ENCODE measurements at regions not wholly inside any gene's neighbourhood (a gene's known extent, or its start where the extent isn't known, plus 50 kb on each side); places are given as distances from the start of the nearest gene placed in this dataset.

DNA sequence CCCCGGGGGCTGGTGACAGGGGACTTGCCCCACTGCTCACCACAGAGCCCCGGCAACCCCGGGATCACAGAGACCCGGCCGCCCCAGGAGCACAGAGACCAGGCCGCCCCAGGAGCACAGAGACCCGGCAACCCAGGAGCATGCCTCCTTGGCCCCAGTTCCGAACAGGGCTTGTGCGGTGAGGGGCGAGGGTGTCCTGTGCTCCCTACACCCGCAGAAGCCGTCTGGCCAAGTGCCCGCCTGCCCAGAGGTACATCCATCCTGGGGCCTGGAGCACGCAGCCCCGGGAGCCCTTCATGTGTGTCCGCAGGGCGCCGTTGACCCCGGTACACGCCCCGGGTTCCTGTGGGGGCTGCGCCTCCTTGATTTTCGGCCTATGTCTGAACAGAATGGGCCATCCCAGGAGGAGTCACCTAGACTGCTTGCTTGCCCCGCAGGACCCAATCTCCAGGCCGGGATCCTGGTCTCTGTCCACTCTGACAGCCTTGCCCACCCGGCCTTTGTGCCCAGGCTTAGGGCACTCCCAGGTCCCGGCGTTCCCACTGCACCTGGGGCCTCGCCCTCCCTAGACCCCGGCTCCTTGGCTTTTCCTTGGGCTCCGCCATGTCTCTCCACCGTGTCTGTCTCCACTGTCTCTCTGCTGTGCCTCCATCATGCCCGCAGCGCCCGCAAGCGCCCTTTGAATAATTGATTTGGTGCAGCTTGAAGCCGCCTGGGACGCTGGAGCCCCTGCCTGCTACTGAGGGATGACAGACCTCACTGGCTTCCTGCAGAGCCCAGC, 219.8 kb downstream of the ERMARD start:
- H3K27ac ChIP-seq = no peak overlapping the region
- TF ChIP-seq ZFX (IDR thresholded peaks at IDR 0.05) = no peak

DNA sequence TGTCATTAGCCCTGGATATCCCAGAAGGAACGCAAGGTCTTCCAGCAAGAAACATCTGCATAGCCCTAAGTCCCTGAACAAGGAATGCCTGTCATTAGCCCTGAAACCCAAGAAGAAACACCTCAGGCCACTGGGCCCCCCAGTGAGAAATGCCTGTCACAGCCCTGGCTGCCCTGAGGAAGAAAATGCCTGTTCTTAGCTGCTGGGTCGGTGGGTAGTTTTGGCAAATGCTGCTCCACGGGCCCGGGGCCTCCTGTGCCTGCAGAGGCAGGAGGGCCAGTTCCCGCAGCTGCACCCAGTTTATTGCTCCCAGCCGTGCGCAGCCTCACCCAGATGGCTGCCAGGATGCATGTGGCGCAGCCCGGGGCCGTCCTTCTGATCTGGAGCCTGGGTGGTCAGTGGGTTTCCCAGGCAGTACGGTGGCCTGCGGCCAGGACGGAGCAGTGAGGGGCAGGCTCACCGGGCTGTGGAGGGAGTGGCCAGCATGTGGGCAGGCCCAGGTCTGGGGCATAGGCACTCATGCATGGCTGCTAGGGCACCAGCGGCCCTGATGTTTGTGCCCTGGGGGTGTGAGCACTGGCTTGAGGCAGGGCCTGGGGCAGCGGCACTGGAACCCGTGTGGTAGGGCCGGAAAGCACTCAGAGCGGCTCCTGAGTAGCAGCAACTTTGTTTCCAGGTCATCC, 219.0 kb downstream of the ERMARD start:
- no peak overlapping the region for H3K27ac ChIP-seq
- TF ChIP-seq, protein P1, sequence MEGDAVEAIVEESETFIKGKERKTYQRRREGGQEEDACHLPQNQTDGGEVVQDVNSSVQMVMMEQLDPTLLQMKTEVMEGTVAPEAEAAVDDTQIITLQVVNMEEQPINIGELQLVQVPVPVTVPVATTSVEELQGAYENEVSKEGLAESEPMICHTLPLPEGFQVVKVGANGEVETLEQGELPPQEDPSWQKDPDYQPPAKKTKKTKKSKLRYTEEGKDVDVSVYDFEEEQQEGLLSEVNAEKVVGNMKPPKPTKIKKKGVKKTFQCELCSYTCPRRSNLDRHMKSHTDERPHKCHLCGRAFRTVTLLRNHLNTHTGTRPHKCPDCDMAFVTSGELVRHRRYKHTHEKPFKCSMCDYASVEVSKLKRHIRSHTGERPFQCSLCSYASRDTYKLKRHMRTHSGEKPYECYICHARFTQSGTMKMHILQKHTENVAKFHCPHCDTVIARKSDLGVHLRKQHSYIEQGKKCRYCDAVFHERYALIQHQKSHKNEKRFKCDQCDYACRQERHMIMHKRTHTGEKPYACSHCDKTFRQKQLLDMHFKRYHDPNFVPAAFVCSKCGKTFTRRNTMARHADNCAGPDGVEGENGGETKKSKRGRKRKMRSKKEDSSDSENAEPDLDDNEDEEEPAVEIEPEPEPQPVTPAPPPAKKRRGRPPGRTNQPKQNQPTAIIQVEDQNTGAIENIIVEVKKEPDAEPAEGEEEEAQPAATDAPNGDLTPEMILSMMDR (conservative IDR thresholded peaks at IDR 0.05) = no peak
- no peak for TF ChIP-seq ZFX (IDR thresholded peaks at IDR 0.05)

DNA sequence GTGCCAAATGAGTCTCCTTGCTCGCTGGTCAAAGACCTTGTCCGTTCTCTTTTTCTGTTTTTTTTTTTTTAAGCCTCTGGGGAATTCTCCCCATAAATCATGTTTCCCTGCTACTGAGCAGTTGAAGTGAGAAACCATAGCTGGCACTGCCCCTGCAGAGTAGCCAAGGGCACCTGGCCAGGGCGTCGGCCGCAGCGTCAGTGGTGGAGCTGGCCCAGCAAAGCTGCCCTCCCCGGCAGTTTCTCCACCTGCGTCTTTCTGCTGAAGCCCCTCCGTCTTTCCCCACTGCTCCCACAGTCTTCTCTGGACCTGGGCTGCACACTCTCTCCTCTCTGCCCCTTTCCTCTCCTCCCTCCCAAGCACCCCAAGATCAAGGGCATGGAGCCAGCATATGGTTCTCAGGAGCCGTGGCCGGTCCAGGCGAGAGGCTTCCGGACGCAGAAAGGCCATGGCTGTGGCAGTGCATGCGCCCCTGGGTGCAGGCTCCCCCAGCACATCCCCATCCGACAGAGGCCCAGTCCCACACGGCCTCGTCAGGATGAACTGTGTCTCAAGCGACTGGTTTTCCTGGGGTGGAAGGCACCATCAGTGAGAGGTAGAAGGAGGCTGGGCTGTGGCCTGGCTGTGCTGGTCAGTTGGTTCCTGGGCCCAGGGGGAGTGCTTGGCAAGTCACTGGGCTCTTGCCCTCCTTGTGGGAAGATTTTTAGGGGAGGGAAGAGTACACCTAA, 218.1 kb downstream of the ERMARD start:
- H3K27ac ChIP-seq = no peak overlapping the region
- TF ChIP-seq ZFX (IDR thresholded peaks at IDR 0.05) = no peak
- TF ChIP-seq, protein P1 (conservative IDR thresholded peaks at IDR 0.05) = no peak

DNA sequence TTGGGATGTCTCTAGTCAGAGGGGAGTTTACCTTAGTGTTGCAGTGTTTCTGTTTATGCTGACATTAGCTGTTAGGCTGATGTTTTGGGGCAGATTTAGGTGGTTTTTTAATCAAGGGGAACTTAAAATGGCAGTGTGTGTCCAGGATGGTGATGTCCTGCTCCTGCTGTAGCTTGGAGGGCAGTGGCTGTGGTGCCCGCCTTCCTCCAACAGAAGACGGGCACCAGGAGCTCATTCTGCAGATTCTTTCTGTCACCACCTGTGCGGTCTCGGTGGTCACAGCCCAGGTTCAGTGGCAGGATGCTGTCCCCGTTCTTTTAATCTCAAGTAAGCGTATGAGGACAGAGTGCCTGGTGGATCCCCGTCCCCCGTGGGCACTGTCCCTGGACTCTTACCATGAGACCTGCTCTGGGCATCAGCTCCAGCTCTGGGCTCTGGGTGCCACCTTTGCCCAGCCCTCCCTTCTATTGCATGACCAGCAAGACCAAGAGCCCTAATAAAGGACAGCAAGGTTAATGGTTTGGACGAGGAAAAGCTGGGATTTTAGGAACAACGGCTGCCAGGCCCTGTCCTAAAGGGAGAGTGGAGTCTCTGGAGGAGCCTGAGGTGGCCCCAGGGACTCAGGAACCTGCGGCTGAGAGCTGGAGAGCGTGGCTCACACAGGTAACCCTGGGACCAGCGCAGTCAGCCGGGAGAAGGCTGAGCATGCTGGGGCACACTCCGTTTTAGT, 217.3 kb downstream of the ERMARD start:
- TF ChIP-seq ZFX (IDR thresholded peaks at IDR 0.05) = no peak
- TF ChIP-seq, protein P1 (conservative IDR thresholded peaks at IDR 0.05) = no peak
- no peak overlapping the region for H3K27ac ChIP-seq

DNA sequence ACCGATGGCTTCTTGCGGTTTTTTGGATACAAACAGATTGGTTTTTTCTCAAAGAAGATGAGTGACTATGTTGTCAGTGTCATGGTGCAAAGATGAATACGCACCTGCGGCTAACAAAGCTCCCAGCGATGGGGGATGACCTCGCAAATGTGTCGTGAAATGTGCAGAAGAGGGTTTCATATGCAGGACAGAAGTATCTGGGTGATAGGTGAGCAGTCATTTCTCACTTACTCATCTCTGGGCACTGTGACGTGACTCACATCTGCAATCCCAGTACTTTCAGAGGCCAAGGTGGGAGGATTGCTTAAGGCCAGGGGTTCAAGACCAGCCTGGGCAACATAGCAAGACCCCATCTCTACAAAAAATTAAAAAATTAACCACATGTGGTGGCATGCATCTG, 216.3 kb downstream of the ERMARD start:
- TF ChIP-seq, protein P1 (conservative IDR thresholded peaks at IDR 0.05) = no peak
- no peak for TF ChIP-seq ZFX (IDR thresholded peaks at IDR 0.05)
- no peak overlapping the region for H3K27ac ChIP-seq

DNA sequence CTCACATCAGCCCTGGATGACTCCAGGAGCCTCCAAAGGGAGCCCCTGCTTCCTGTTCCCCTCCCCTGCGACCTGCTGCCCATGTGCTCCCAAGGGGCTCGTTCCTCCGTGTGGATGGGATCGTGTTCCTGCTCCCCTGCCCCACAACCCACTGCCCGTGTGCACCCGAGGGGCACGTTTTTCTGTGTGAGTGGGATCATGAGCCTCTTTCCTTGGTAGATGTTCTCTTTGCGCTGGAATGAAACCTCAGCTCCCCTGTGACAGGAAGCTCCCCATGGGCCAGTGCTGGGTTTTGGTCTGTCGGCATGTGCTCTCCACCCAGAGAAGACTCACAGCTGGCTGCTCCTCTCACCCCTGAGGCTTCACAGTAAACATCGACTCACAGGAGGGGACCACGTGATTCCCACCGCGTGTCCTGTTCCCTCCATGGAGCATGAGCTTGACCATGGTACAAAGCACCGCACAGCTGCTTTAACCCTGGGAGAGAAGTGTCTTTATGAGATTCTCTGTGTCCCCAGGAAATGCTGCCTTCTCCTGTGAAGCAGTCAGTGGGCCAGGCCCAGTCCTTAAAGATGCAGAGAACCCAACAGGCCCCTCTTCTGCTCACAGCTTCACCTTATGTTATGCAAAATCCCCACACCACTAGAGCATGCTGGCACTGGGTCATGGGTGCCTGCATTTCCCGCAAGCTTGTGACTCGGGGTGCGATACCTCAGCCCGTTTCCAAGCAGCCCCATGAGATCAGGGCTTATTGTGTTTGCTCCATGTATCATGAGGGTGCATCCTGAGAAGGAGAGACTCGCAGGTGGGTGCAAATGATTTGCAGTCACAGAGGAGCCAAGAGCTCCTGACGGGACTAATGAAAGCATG, 215.1 kb downstream of the ERMARD start:
- no peak overlapping the region for H3K27ac ChIP-seq
- TF ChIP-seq ZFX (IDR thresholded peaks at IDR 0.05) = no peak
- TF ChIP-seq, protein P1 (conservative IDR thresholded peaks at IDR 0.05) = no peak

All from C4-2B (cell line).